Neural cell (in vitro differentiated cells): ENCODE measurements at regions not wholly inside any gene's neighbourhood (a gene's known extent, or its start where the extent isn't known, plus 50 kb on each side); places are given as distances from the start of the nearest gene placed in this dataset.

ENCODE experiments used
- H2AFZ ChIP-seq: fragments of 200-600, 300-800 bp; sonication (generic), shearing (Covaris generic); 2 replicates; pipeline ENCODE4 v1.6.0; 2014; ENCODE audit warnings: low read depth, mild to moderate bottlenecking, antibody characterized with exemption, low read length, moderate library complexity
- H3F3A ChIP-seq: fragments of 200-600 bp; shearing (Covaris generic); 2 replicates; pipeline ENCODE4 v1.6.1; 2016; ENCODE audit warnings: mild to moderate bottlenecking, moderate library complexity, mixed read lengths, antibody characterized with exemption, low read length; ENCODE audit not compliant: insufficient read depth, poor library complexity, severe bottlenecking
- H3K27ac ChIP-seq: fragments of 200-600, 300-800 bp; sonication (generic), shearing (Covaris generic); 2 replicates; pipeline ENCODE4 v1.5.1; 2014; ENCODE audit warnings: mild to moderate bottlenecking, low read length, moderate library complexity
- H3K27me3 ChIP-seq: fragments of 300-800, 200-600 bp; sonication (generic), shearing (Covaris generic); 2 replicates; pipeline ENCODE4 v1.6.0; 2014; ENCODE audit warnings: mild to moderate bottlenecking, low read depth, low read length, moderate library complexity; ENCODE audit not compliant: insufficient read depth
- H3K36me3 ChIP-seq: fragments of 300-800, 200-600 bp; sonication (generic), shearing (Covaris generic); 2 replicates; pipeline ENCODE4 v1.5.1; 2014; ENCODE audit warnings: mild to moderate bottlenecking, antibody characterized with exemption, low read length, moderate library complexity; ENCODE audit not compliant: insufficient read depth
- H3K4me2 ChIP-seq: fragments of 300-800, 200-600 bp; sonication (generic), shearing (Covaris generic); 2 replicates; pipeline ENCODE4 v1.6.0; 2014; ENCODE audit warnings: mild to moderate bottlenecking, low read length
- H3K4me3 ChIP-seq: fragments of 300-800, 200-600 bp; sonication (generic), shearing (Covaris generic); 2 replicates; pipeline ENCODE4 v1.5.1; 2014; ENCODE audit warnings: mild to moderate bottlenecking, low read length, moderate library complexity
- H3K79me2 ChIP-seq: fragments of 200-600 bp; shearing (Covaris generic); replicated peaks from 2 replicates; pipeline ENCODE4 v1.6.0; 2014; ENCODE audit warnings: mild to moderate bottlenecking, low read length, moderate library complexity; ENCODE audit not compliant: insufficient read depth
- H3K9ac ChIP-seq: fragments of 300-800, 200-600 bp; sonication (generic), shearing (Covaris generic); 2 replicates; pipeline ENCODE4 v1.6.1; 2016; ENCODE audit warnings: mild to moderate bottlenecking, low read length, mixed read lengths
- H3K9me2 ChIP-seq: fragments of 200-600 bp; shearing (Covaris generic); 2 replicates; pipeline ENCODE4 v1.6.1; 2016; ENCODE audit warnings: mild to moderate bottlenecking, low read length, mixed read lengths; ENCODE audit not compliant: insufficient read depth
- H3K9me3 ChIP-seq: fragments of 200-600, 300-800 bp; sonication (generic), shearing (Covaris generic); 2 replicates; pipeline ENCODE4 v1.6.1; 2016; ENCODE audit warnings: mild to moderate bottlenecking, mixed run types, low read length, moderate library complexity, mixed read lengths
- H4K20me1 ChIP-seq: fragments of 200-600 bp; shearing (Covaris generic); 2 replicates; pipeline ENCODE4 v1.6.1; 2016; ENCODE audit warnings: mild to moderate bottlenecking, mixed run types; ENCODE audit not compliant: insufficient read depth
- CTCF ChIP-seq: fragments of 450-650 bp; IDR thresholded peaks from 2 replicates; pipeline ENCODE4 v1.5.1; 2014; ENCODE audit warnings: antibody characterized with exemption, mild to moderate bottlenecking, moderate library complexity; ENCODE audit not compliant: poor library complexity, severe bottlenecking
- EP300 ChIP-seq: fragments of 450-650 bp; conservative IDR thresholded peaks from 2 replicates; pipeline ENCODE4 v1.6.1; 2014; ENCODE audit warnings: antibody characterized with exemption, mild to moderate bottlenecking, moderate library complexity; ENCODE audit not compliant: poor library complexity, severe bottlenecking
- EZH2 ChIP-seq: fragments of 200-600, 300-800 bp; shearing (Covaris generic), sonication (generic); IDR thresholded peaks from 2 replicates; pipeline ENCODE4 v1.6.1; 2014; ENCODE audit warnings: antibody characterized with exemption, low read length, borderline replicate concordance, mild to moderate bottlenecking; ENCODE audit not compliant: insufficient read depth, poor library complexity, severe bottlenecking
- MXI1 ChIP-seq: fragments of 450-650 bp; conservative IDR thresholded peaks from 2 replicates; pipeline ENCODE4 v1.6.1; 2014; ENCODE audit warnings: antibody characterized with exemption, mild to moderate bottlenecking; ENCODE audit not compliant: poor library complexity, severe bottlenecking
- POLR2AphosphoS5 ChIP-seq: IDR thresholded peaks from 2 replicates; pipeline ENCODE4 v1.6.1; 2012
- RAD21 ChIP-seq: fragments of 450-650 bp; conservative IDR thresholded peaks from 2 replicates; pipeline ENCODE4 v1.6.1; 2014; ENCODE audit warnings: antibody characterized with exemption, mild to moderate bottlenecking, moderate library complexity
- REST ChIP-seq: IDR thresholded peaks from 2 replicates; pipeline ENCODE4 v1.6.1; 2012; ENCODE audit warnings: borderline replicate concordance
- SMC3 ChIP-seq: fragments of 450-650 bp; conservative IDR thresholded peaks from 2 replicates; pipeline ENCODE4 v1.6.1; 2014; ENCODE audit warnings: antibody characterized with exemption, mild to moderate bottlenecking, moderate library complexity; ENCODE audit not compliant: poor library complexity
- TAF1 ChIP-seq: IDR thresholded peaks from 2 replicates; pipeline ENCODE4 v1.6.1; 2012; ENCODE audit warnings: low read depth

- no peak overlapping the region for H3K9ac ChIP-seq
- no peak overlapping the region for H2AFZ ChIP-seq
- no peak overlapping the region for H3K4me2 ChIP-seq
- no peaks in the 10 kb centered on the region for H3F3A ChIP-seq
- no peak overlapping the region for H3K27ac ChIP-seq
- no peak for TF ChIP-seq SMC3
- H3K36me3 ChIP-seq = no peaks in the 10 kb centered on the region
- no peaks in the 10 kb centered on the region for H3K9me2 ChIP-seq
- H4K20me1 ChIP-seq = no peaks in the 10 kb centered on the region
- H3K9me3 ChIP-seq = no peaks in the 10 kb centered on the region
- no peaks in the 10 kb centered on the region for H3K27me3 ChIP-seq
- H3K79me2 ChIP-seq = no peaks in the 10 kb centered on the region
- H3K4me3 ChIP-seq = no peak overlapping the region
Observed at GRCh38 chr1:74995821-74996220, 138.4 kb upstream of the LHX8 start.

GRCh38 chr1:75010547-75010946 is 123.6 kb upstream of the LHX8 start:
- TF ChIP-seq POLR2AphosphoS5 = no peak
- no peak overlapping the region for H2AFZ ChIP-seq
- no peaks in the 10 kb centered on the region for H3K9me2 ChIP-seq
- no peak overlapping the region for H3K27ac ChIP-seq
- H3K36me3 ChIP-seq = no peaks in the 10 kb centered on the region
- H3F3A ChIP-seq = no peaks in the 10 kb centered on the region
- H3K4me2 ChIP-seq = no peak overlapping the region
- H3K27me3 ChIP-seq = no peaks in the 10 kb centered on the region
- H3K9me3 ChIP-seq = no peaks in the 10 kb centered on the region
- no peak overlapping the region for H3K9ac ChIP-seq
- no peaks in the 10 kb centered on the region for H4K20me1 ChIP-seq
- no peaks in the 10 kb centered on the region for H3K79me2 ChIP-seq
- no peak overlapping the region for H3K4me3 ChIP-seq

- Histone ChIP-seq H3K27ac (no peak overlapping the region), H3K9ac (no peak overlapping the region), H3K4me2 (no peak overlapping the region), H2AFZ (no peak overlapping the region), H3K9me3 (no peaks in the 10 kb centered on the region), H3K36me3 (no peaks in the 10 kb centered on the region), H3K79me2 (no peaks in the 10 kb centered on the region), H3F3A (no peaks in the 10 kb centered on the region), H3K9me2 (no peaks in the 10 kb centered on the region), H3K27me3 (no peaks in the 10 kb centered on the region), H3K4me3 (no peak overlapping the region), H4K20me1 (no peaks in the 10 kb centered on the region)
- no peak for TF ChIP-seq MXI1
- no peak for TF ChIP-seq POLR2AphosphoS5
- no peak for TF ChIP-seq EP300
- no peak for TF ChIP-seq TAF1
- no peak for TF ChIP-seq EZH2
- no peak for TF ChIP-seq CTCF
- TF ChIP-seq REST = no peak
- no peak for TF ChIP-seq SMC3
- no peak for TF ChIP-seq RAD21
Observed at GRCh38 chr1:75014250-75014649, 119.9 kb upstream of the LHX8 start.
